Fibroblast of skin of right biceps (primary cell): ENCODE measurements at regions not wholly inside any gene's neighbourhood (a gene's known extent, or its start where the extent isn't known, plus 50 kb on each side); places are given as distances from the start of the nearest gene placed in this dataset.
"Not testable (repeated sequence)": the region's sequence is repeated elsewhere in the genome, so short reads cannot be mapped to it uniquely, and the experiment has no call there.

Source experiments
- DNase-seq: peaks from one replicate; pipeline ENCODE4 v3.0.0-alpha.2; 2013

GRCh38 chr2:66632882-66633281, 198.0 kb downstream of the MEIS1 start:
- not testable (repeated sequence) for DNase-seq

GRCh38 chr2:66633631-66634030, 198.7 kb downstream of the MEIS1 start:
- DNase-seq = no peak

- no peak for DNase-seq
These were observed 199.9 kb downstream of the MEIS1 start for GRCh38 chr2:66634784-66635183.

GRCh38 chr2:66641685-66642084, 206.8 kb downstream of the MEIS1 start:
- DNase-seq = no peak

GRCh38 chr2:66648081-66648480, 213.2 kb downstream of the MEIS1 start:
- DNase-seq = not testable (repeated sequence)

GRCh38 chr2:66649006-66649405, 214.1 kb downstream of the MEIS1 start:
- no peak for DNase-seq

GRCh38 chr2:66651295-66651694, 216.4 kb downstream of the MEIS1 start:
- DNase-seq = no peak

- no peak for DNase-seq
These were observed 225.9 kb downstream of the MEIS1 start for GRCh38 chr2:66660804-66661203.

GRCh38 chr2:66661253-66662173, 226.6 kb downstream of the MEIS1 start:
- DNase-seq = no peak

- peak; percentile 16 for DNase-seq
These were observed 230.4 kb downstream of the MEIS1 start for GRCh38 chr2:66665124-66665984.

GRCh38 chr2:66667301-66667700, 232.4 kb downstream of the MEIS1 start:
- DNase-seq = no peak

GRCh38 chr2:66673286-66673685, 238.4 kb downstream of the MEIS1 start:
- DNase-seq = no peak

GRCh38 chr2:66674087-66674486, 239.2 kb downstream of the MEIS1 start:
- no peak for DNase-seq

- DNase-seq = no peak
These were observed 240.7 kb downstream of the MEIS1 start for GRCh38 chr2:66675591-66675990.

- no peak for DNase-seq
These were observed 244.5 kb downstream of the MEIS1 start for GRCh38 chr2:66679442-66679841.

- DNase-seq = no peak
These were observed 247.6 kb downstream of the MEIS1 start for GRCh38 chr2:66682476-66682875.

- no peak for DNase-seq
These were observed 248.1 kb downstream of the MEIS1 start for GRCh38 chr2:66683064-66683463.

- DNase-seq = no peak
These were observed 248.7 kb downstream of the MEIS1 start for GRCh38 chr2:66683599-66683998.

GRCh38 chr2:66684289-66684688, 249.4 kb downstream of the MEIS1 start:
- DNase-seq = no peak

- peak; percentile 71 for DNase-seq
These were observed 251.8 kb downstream of the MEIS1 start for GRCh38 chr2:66686755-66687154.

GRCh38 chr2:66688951-66689350, 254.0 kb downstream of the MEIS1 start:
- no peak for DNase-seq

- no peak for DNase-seq
These were observed 254.6 kb downstream of the MEIS1 start for GRCh38 chr2:66689456-66690051.
